ENCODE measurements at regions not wholly inside any gene's neighbourhood (a gene's known extent, or its start where the extent isn't known, plus 50 kb on each side); places are given as distances from the start of the nearest gene placed in this dataset.
"Not testable (repeated sequence)": the region's sequence is repeated elsewhere in the genome, so short reads cannot be mapped to it uniquely, and the experiment has no call there.

DNA sequence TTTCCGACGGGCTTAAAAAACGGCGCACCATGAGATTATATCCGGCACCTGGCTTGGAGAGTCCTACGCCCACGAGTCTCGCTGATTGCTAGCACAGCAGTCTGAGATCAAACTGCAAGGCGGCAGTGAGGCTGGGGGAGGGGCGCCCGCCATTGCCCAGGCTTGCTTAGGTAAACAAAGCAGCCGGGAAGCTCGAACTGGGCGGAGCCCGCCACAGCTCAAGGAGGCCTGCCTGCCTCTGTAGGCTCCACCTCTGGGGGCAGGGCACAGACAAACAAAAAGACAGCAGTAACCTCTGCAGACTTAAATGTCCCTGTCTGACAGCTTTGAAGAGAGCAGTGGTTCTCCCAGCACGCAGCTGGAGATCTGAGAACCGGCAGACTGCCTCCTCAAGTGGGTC, 117.5 kb upstream of the C9orf72 start:
- TF ChIP-seq, protein P1, sequence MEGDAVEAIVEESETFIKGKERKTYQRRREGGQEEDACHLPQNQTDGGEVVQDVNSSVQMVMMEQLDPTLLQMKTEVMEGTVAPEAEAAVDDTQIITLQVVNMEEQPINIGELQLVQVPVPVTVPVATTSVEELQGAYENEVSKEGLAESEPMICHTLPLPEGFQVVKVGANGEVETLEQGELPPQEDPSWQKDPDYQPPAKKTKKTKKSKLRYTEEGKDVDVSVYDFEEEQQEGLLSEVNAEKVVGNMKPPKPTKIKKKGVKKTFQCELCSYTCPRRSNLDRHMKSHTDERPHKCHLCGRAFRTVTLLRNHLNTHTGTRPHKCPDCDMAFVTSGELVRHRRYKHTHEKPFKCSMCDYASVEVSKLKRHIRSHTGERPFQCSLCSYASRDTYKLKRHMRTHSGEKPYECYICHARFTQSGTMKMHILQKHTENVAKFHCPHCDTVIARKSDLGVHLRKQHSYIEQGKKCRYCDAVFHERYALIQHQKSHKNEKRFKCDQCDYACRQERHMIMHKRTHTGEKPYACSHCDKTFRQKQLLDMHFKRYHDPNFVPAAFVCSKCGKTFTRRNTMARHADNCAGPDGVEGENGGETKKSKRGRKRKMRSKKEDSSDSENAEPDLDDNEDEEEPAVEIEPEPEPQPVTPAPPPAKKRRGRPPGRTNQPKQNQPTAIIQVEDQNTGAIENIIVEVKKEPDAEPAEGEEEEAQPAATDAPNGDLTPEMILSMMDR (conservative IDR thresholded peaks at IDR 0.05) = not testable (repeated sequence)
- not testable (repeated sequence) for TF ChIP-seq ZFX (IDR thresholded peaks at IDR 0.05)

All from C4-2B (cell line).